ENCODE measurements at regions not wholly inside any gene's neighbourhood (a gene's known extent, or its start where the extent isn't known, plus 50 kb on each side); places are given as distances from the start of the nearest gene placed in this dataset.

DNA sequence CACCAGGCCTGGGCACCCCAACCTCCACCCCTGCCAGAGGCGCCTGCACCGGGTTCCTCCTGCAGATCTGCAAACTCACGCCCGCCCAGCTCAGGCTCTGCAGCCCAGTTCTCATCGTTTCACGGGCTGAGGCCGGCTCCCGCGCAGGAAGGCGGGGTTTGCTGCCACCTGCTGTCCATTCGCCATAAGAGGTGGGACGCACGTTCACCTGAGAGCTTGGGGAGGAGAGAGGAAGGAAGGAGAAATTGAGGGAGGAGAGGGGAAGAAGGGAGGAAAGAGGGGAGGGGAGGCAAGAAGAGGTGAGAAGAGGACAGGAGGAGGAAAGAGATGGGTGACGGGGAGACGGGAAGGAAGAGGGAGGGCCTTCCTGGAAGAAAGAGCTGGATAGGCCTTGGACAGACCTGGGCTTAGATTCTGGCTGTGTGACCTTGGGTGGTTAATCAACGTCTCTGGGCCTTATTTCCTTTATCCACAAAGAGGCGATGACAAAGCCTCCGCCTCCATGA lies 114.5 kb downstream of the ADRA2C start:
- TF ChIP-seq, protein P1, sequence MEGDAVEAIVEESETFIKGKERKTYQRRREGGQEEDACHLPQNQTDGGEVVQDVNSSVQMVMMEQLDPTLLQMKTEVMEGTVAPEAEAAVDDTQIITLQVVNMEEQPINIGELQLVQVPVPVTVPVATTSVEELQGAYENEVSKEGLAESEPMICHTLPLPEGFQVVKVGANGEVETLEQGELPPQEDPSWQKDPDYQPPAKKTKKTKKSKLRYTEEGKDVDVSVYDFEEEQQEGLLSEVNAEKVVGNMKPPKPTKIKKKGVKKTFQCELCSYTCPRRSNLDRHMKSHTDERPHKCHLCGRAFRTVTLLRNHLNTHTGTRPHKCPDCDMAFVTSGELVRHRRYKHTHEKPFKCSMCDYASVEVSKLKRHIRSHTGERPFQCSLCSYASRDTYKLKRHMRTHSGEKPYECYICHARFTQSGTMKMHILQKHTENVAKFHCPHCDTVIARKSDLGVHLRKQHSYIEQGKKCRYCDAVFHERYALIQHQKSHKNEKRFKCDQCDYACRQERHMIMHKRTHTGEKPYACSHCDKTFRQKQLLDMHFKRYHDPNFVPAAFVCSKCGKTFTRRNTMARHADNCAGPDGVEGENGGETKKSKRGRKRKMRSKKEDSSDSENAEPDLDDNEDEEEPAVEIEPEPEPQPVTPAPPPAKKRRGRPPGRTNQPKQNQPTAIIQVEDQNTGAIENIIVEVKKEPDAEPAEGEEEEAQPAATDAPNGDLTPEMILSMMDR (IDR thresholded peaks at IDR 0.05): peak; percentile 67 to 87 (median 78)
- TF ChIP-seq POLR2A (IDR thresholded peaks at IDR 0.05): no peak
